Choroid plexus epithelial cell (primary cell): ENCODE measurements at regions not wholly inside any gene's neighbourhood (a gene's known extent, or its start where the extent isn't known, plus 50 kb on each side); places are given as distances from the start of the nearest gene placed in this dataset.

ENCODE experiments used
- DNase-seq: peaks from one replicate; pipeline ENCODE4 v3.0.0-alpha.2; 2010; ENCODE audit warnings: low read depth
- H3K4me3 ChIP-seq: 2 replicates; pipeline ENCODE4 v1.5.1; 2011; ENCODE audit warnings: low read depth, mild to moderate bottlenecking, control low read depth, low read length, moderate library complexity
- CTCF ChIP-seq: conservative IDR thresholded peaks from 2 replicates; pipeline ENCODE4 v1.5.1; 2011; ENCODE audit warnings: low read depth, mild to moderate bottlenecking, control low read depth, inconsistent platforms, low read length, moderate library complexity

GRCh38 chr17:6326483-6326882, 108.4 kb downstream of the AIPL1 start:
- H3K4me3 ChIP-seq = no peak overlapping the region
- no peak for DNase-seq
- no peak for TF ChIP-seq CTCF

GRCh38 chr17:6325741-6326140, 109.2 kb downstream of the AIPL1 start:
- no peak for TF ChIP-seq CTCF
- no peak for DNase-seq
- H3K4me3 ChIP-seq = no peak overlapping the region

- H3K4me3 ChIP-seq = no peak overlapping the region
- no peak for DNase-seq
- TF ChIP-seq CTCF = no peak
These were observed 109.9 kb downstream of the AIPL1 start for GRCh38 chr17:6325051-6325450.

- TF ChIP-seq CTCF = no peak
- no peak overlapping the region for H3K4me3 ChIP-seq
- DNase-seq = no peak
These were observed 111.1 kb downstream of the AIPL1 start for GRCh38 chr17:6323626-6324356.

- no peak for TF ChIP-seq CTCF
- DNase-seq = no peak
- no peak overlapping the region for H3K4me3 ChIP-seq
These were observed 112.6 kb downstream of the AIPL1 start for GRCh38 chr17:6322316-6322715.

GRCh38 chr17:6314311-6314710, 120.6 kb downstream of the AIPL1 start:
- no peak overlapping the region for H3K4me3 ChIP-seq
- TF ChIP-seq CTCF = no peak
- no peak for DNase-seq

GRCh38 chr17:6313835-6314234, 121.1 kb downstream of the AIPL1 start:
- DNase-seq = no peak
- no peak overlapping the region for H3K4me3 ChIP-seq
- no peak for TF ChIP-seq CTCF
